Hepatocyte (in vitro differentiated cells): ENCODE measurements at regions not wholly inside any gene's neighbourhood (a gene's known extent, or its start where the extent isn't known, plus 50 kb on each side); places are given as distances from the start of the nearest gene placed in this dataset.

ENCODE experiments used
- DNase-seq: peaks from one replicate; pipeline ENCODE4 v3.0.0-alpha.2; 2016; ENCODE audit warnings: low spot score
- H2AFZ ChIP-seq: fragments of 200-600 bp; sonication (generic); 2 replicates; pipeline ENCODE4 v1.6.0; 2016; ENCODE audit warnings: antibody characterized with exemption, mild to moderate bottlenecking
- H3K27ac ChIP-seq: fragments of 200-600 bp; sonication (generic); 2 replicates; pipeline ENCODE4 v1.5.1; 2016; ENCODE audit warnings: mild to moderate bottlenecking
- H3K27me3 ChIP-seq: fragments of 200-600 bp; sonication (generic); 2 replicates; pipeline ENCODE4 v1.6.1; 2016
- H3K36me3 ChIP-seq: fragments of 200-600 bp; sonication (generic); replicated peaks from 2 replicates; pipeline ENCODE4 v1.5.1; 2016; ENCODE audit warnings: low read depth; ENCODE audit not compliant: insufficient read depth
- H3K4me1 ChIP-seq: fragments of 200-600 bp; sonication (generic); 2 replicates; pipeline ENCODE4 v1.5.1; 2016; ENCODE audit warnings: mild to moderate bottlenecking, moderate library complexity; ENCODE audit not compliant: insufficient read depth
- H3K4me2 ChIP-seq: fragments of 200-600 bp; sonication (generic); 2 replicates; pipeline ENCODE4 v1.6.0; 2016
- H3K4me3 ChIP-seq: fragments of 200-600 bp; sonication (generic); 2 replicates; pipeline ENCODE4 v1.5.1; 2016; ENCODE audit warnings: mild to moderate bottlenecking
- H3K79me2 ChIP-seq: fragments of 200-600 bp; sonication (generic); 2 replicates; pipeline ENCODE4 v1.6.0; 2017; ENCODE audit warnings: mild to moderate bottlenecking
- H3K9me2 ChIP-seq: fragments of 200-600 bp; sonication (generic); replicated peaks from 2 replicates; pipeline ENCODE4 v1.6.0; 2017; ENCODE audit warnings: mild to moderate bottlenecking; ENCODE audit not compliant: insufficient read depth
- H3K9me3 ChIP-seq: fragments of 200-600 bp; sonication (generic); 2 replicates; pipeline ENCODE4 v1.5.1; 2016; ENCODE audit warnings: low read depth, mild to moderate bottlenecking
- H4K20me1 ChIP-seq: fragments of 200-600 bp; sonication (generic); 2 replicates; pipeline ENCODE4 v1.6.0; 2016; ENCODE audit warnings: mild to moderate bottlenecking; ENCODE audit not compliant: insufficient read depth, poor library complexity, severe bottlenecking
- EZH2 ChIP-seq: fragments of 200-600 bp; sonication (generic); IDR thresholded peaks from 2 replicates; pipeline ENCODE4 v1.6.1; 2016; ENCODE audit warnings: antibody characterized with exemption, mild to moderate bottlenecking, borderline replicate concordance
- EZH2phosphoT487 ChIP-seq: fragments of 200-600 bp; sonication (generic); IDR thresholded peaks from one replicate; pipeline ENCODE4 v1.6.1; 2018; ENCODE audit warnings: antibody characterized with exemption, mild to moderate bottlenecking, low read depth, moderate library complexity; ENCODE audit not compliant: unreplicated experiment, severe bottlenecking
- WGBS: methylation state at CpG from one replicate; pipeline ENCODE4 v1.1.6; 2016; ENCODE audit warnings: low lambda C conversion rate; ENCODE audit errors: missing lambda C conversion rate; 5-methylcytosine and 5-hydroxymethylcytosine counted together
- TF ChIP-seq, protein P1 (sequence below): fragments of 200-600 bp; sonication (generic); IDR thresholded peaks from 2 replicates; pipeline ENCODE4 v1.5.1; 2016; ENCODE audit warnings: antibody characterized with exemption, mild to moderate bottlenecking; ENCODE audit not compliant: poor library complexity

DNA sequence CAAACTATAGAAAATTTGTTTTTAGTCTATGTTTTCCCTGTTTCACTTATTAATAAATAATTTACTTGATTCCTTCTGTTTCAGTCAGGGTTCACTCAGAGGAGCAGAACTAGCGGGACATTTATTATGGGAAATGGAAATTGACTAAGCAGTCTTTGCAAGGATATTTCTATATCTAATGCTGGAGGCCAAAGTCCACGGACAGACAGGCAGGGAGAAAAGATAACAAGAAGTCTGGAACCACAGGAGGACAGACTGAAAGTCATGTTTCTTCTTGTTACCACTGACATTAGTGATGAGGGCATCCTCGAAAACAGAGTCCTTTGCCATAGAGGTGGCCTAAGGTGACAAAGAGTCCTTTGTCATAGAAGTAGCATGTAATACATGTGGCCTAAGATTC lies 744.5 kb upstream of the TMPRSS15 start:
- no peaks in the 10 kb centered on the region for H3K9me2 ChIP-seq
- no peaks in the 10 kb centered on the region for H4K20me1 ChIP-seq
- H3K79me2 ChIP-seq: no peaks in the 10 kb centered on the region
- H3K36me3 ChIP-seq: no peaks in the 10 kb centered on the region
- H3K4me3 ChIP-seq: no peak overlapping the region
- no peak for DNase-seq
- no peaks in the 10 kb centered on the region for H3K27me3 ChIP-seq
- 85% methylated on average over 3 of the region's 3 CpGs for WGBS
- H3K4me1 ChIP-seq: no peaks in the 10 kb centered on the region
- H2AFZ ChIP-seq: no peak overlapping the region
- H3K4me2 ChIP-seq: no peak overlapping the region
- TF ChIP-seq, protein P1, sequence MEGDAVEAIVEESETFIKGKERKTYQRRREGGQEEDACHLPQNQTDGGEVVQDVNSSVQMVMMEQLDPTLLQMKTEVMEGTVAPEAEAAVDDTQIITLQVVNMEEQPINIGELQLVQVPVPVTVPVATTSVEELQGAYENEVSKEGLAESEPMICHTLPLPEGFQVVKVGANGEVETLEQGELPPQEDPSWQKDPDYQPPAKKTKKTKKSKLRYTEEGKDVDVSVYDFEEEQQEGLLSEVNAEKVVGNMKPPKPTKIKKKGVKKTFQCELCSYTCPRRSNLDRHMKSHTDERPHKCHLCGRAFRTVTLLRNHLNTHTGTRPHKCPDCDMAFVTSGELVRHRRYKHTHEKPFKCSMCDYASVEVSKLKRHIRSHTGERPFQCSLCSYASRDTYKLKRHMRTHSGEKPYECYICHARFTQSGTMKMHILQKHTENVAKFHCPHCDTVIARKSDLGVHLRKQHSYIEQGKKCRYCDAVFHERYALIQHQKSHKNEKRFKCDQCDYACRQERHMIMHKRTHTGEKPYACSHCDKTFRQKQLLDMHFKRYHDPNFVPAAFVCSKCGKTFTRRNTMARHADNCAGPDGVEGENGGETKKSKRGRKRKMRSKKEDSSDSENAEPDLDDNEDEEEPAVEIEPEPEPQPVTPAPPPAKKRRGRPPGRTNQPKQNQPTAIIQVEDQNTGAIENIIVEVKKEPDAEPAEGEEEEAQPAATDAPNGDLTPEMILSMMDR: no peak
- TF ChIP-seq EZH2 (no peak), EZH2phosphoT487 (no peak)
- no peak overlapping the region for H3K27ac ChIP-seq
- H3K9me3 ChIP-seq: no peaks in the 10 kb centered on the region

DNA sequence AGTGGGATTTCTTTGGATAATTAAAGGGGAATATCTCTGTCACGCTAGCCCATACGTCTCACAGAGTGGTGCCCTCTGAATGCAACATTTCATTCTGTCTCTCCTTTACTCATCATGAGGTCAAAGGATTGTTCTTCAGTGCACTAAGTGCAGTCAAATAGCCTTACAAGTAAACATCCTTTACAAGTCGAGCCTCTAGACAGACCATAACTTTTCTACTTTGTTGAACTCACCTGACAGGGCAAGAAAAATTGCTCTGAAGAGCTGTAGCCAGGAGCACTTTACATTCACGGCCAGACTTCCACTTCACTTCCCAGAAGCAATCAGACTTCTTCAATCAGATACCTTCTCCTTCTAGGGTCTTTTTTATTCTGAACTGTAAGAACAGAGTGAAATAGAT lies 768.0 kb upstream of the TMPRSS15 start:
- no peak for DNase-seq
- Histone ChIP-seq H3K9me2 (no peaks in the 10 kb centered on the region), H3K9me3 (no peaks in the 10 kb centered on the region), H3K27ac (no peak overlapping the region), H4K20me1 (no peaks in the 10 kb centered on the region), H3K79me2 (no peaks in the 10 kb centered on the region), H3K27me3 (no peaks in the 10 kb centered on the region), H3K36me3 (no peaks in the 10 kb centered on the region), H3K4me2 (no peak overlapping the region), H3K4me3 (no peak overlapping the region), H3K4me1 (no peaks in the 10 kb centered on the region), H2AFZ (no peak overlapping the region)
- TF ChIP-seq EZH2 (no peak), EZH2phosphoT487 (no peak)
- TF ChIP-seq, protein P1: no peak
- WGBS: 36% methylated on average over 4 of the region's 4 CpGs

DNA sequence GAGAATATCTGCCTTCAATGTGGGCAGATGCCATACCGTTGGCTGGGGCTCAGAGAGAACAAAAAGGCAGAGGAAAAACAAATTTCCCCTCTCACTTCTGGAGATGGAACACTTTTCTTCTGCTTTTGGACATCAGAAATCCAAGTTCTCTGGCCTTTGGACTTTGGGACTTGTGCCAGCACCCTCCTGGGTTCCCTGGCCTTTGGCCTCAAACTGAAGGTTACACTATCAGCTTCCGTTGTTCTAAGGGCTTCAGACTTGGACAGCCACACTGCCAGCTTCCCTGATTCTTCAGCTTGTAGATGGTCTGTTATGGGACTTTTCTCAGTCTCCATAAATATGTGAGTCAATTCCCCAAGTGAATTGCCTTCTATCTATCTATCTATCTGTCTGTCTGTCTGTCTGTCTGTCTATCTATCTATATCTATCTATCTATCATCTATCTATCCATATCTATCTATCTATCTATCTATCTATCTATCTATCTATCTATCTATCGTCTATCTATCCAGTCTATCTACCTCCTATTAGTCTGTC lies 778.1 kb upstream of the TMPRSS15 start:
- WGBS: 89% methylated on average over 3 of the region's 3 CpGs
- no peaks in the 10 kb centered on the region for H3K36me3 ChIP-seq

More for the DNA sequence above, 778.1 kb upstream of the TMPRSS15 start:
- Histone ChIP-seq H3K27ac (no peak overlapping the region), H3K27me3 (no peaks in the 10 kb centered on the region), H3K4me2 (no peak overlapping the region), H3K9me2 (no peaks in the 10 kb centered on the region), H3K79me2 (no peaks in the 10 kb centered on the region), H4K20me1 (no peaks in the 10 kb centered on the region), H3K4me1 (no peaks in the 10 kb centered on the region), H3K4me3 (no peak overlapping the region), H2AFZ (no peak overlapping the region), H3K9me3 (no peaks in the 10 kb centered on the region)
- TF ChIP-seq EZH2: no peak
- TF ChIP-seq EZH2phosphoT487: no peak
- TF ChIP-seq, protein P1: no peak
- peak; percentile 17 for DNase-seq
